B cell (primary cell): ENCODE measurements at regions not wholly inside any gene's neighbourhood (a gene's known extent, or its start where the extent isn't known, plus 50 kb on each side); places are given as distances from the start of the nearest gene placed in this dataset.

Source experiments
- ATAC-seq: fragments of 200-7000 bp; cut with Tn5 transposase; one replicate; pipeline ENCODE4 v1.10.0; 2021; ENCODE audit warnings: low read depth, mild to moderate bottlenecking, moderate number of reproducible peaks, moderate library complexity
- CTCF ChIA-PET: fragments of 350-600 bp; sonication (Branson Sonifier 250); formaldehyde crosslinking; loops from one replicate; lab custom pipeline; 2021; ENCODE audit warnings: antibody characterized with exemption, inconsistent platforms; lab: Charles Lee
- POLR2A ChIA-PET: fragments of 350-600 bp; sonication (Branson Sonifier 250); formaldehyde crosslinking; loops from one replicate; lab custom pipeline; 2021; ENCODE audit warnings: antibody characterized with exemption; lab: Charles Lee
- DNase-seq: peaks from one replicate; pipeline ENCODE4 v3.0.0; 2013
- H2AFZ ChIP-seq: 2 replicates; pipeline ENCODE4 v1.6.1; 2012; ENCODE audit warnings: mild to moderate bottlenecking, low read depth, low read length; ENCODE audit not compliant: insufficient read depth, poor library complexity, severe bottlenecking
- H3K27ac ChIP-seq, 2 donors: 1 replicate in 1 of 2; 2 replicates in 1 of 2; pipeline ENCODE4 v1.5.1; 2012 to 2013; ENCODE audit warnings: low read length in 2 of 2, mild to moderate bottlenecking in 2 of 2, moderate library complexity in 1 of 2
- H3K27me3 ChIP-seq, 4 experiments: fragments of 200-600 bp in 1 of 4; sonication (generic) in 1 of 4; replicated peaks in 1 of 4; 1 replicate in 2 of 4; 2 replicates in 2 of 4; pipeline versions ENCODE4 v1.6.1 to v1.7.0; 2013 to 2016; ENCODE audit warnings: low read length in 3 of 4, mild to moderate bottlenecking in 2 of 4, mixed read lengths in 1 of 4, moderate library complexity in 1 of 4; ENCODE audit not compliant: insufficient read depth in 4 of 4, control insufficient read depth in 3 of 4; ENCODE audit errors: control extremely low read depth in 1 of 4
- H3K36me3 ChIP-seq, 2 experiments: replicated peaks in 1 of 2; 1 replicate in 1 of 2; 2 replicates in 1 of 2; pipeline versions ENCODE4 v1.6.1 to v1.7.1; 2013; ENCODE audit warnings: low read length in 1 of 2; ENCODE audit not compliant: insufficient read depth in 2 of 2, control insufficient read depth in 1 of 2; ENCODE audit errors: control extremely low read depth in 1 of 2, extremely low read depth in 1 of 2
- H3K4me1 ChIP-seq, 2 donors: fragments of 200-600 bp in 1 of 2; sonication (generic) in 1 of 2; 1 replicate in 1 of 2; 2 replicates in 1 of 2; pipeline versions ENCODE4 v1.5.1 to v1.6.1; 2013 to 2017; ENCODE audit warnings: low read length in 2 of 2; ENCODE audit not compliant: control insufficient read depth in 2 of 2, insufficient read depth in 2 of 2
- H3K4me2 ChIP-seq: replicated peaks from 2 replicates; pipeline ENCODE3; 2012; ENCODE audit warnings: mild to moderate bottlenecking, low read depth, low read length; ENCODE audit not compliant: poor library complexity, severe bottlenecking
- H3K4me3 ChIP-seq, 5 experiments: fragments of 200-600 bp in 1 of 5; sonication (generic) in 1 of 5; 1 replicate in 3 of 5; 2 replicates in 2 of 5; pipeline versions ENCODE4 v1.5.1 to v1.7.0; 2011 to 2016; ENCODE audit warnings: low read length in 4 of 5, mild to moderate bottlenecking in 4 of 5, low read depth in 2 of 5, control low read depth in 1 of 5, moderate library complexity in 1 of 5; ENCODE audit not compliant: insufficient read depth in 1 of 5; ENCODE audit errors: control extremely low read depth in 1 of 5, extremely low read depth in 1 of 5
- H3K79me2 ChIP-seq: fragments of 200-600 bp; sonication (generic); one replicate; pipeline ENCODE4 v1.6.0; 2016; ENCODE audit warnings: low read length; ENCODE audit not compliant: control insufficient read depth, insufficient read depth
- H3K9ac ChIP-seq: fragments of 200-600 bp; sonication (generic); 2 replicates; pipeline ENCODE4 v1.6.1; 2017; ENCODE audit warnings: mild to moderate bottlenecking, low read length, moderate library complexity
- H3K9me3 ChIP-seq, 3 donors: one replicate each; pipeline versions ENCODE4 v1.6.1 to v1.7.1; 2013; ENCODE audit warnings: low read length in 2 of 3; ENCODE audit not compliant: control insufficient read depth in 2 of 3, insufficient read depth in 1 of 3; ENCODE audit errors: control extremely low read depth in 1 of 3
- H4K20me1 ChIP-seq: 2 replicates; pipeline ENCODE4 v1.6.0; 2012; ENCODE audit warnings: mild to moderate bottlenecking, low read length; ENCODE audit not compliant: insufficient read depth, control insufficient read depth, poor library complexity, severe bottlenecking
- H3K27ac Mint-ChIP-seq: one replicate; pipeline ENCODE4 v1.8.0; 2021; ENCODE audit warnings: mixed read lengths
- H3K27me3 Mint-ChIP-seq: one replicate; pipeline ENCODE4 v1.8.0; 2021; ENCODE audit warnings: mixed read lengths
- H3K4me1 Mint-ChIP-seq: one replicate; pipeline ENCODE4 v1.8.0; 2021; ENCODE audit warnings: mixed read lengths
- H3K4me3 Mint-ChIP-seq: one replicate; pipeline ENCODE4 v1.8.0; 2021; ENCODE audit warnings: mixed read lengths
- H3K9me3 Mint-ChIP-seq: one replicate; pipeline ENCODE4 v1.8.0; 2022; ENCODE audit warnings: mixed read lengths; ENCODE audit not compliant: insufficient read depth
- CTCF ChIP-seq: fragments of 200-600 bp; IDR thresholded peaks from one replicate; pipeline ENCODE4 v1.8.0; 2022; ENCODE audit warnings: antibody characterized with exemption, mild to moderate bottlenecking
- EZH2 ChIP-seq: IDR thresholded peaks from 2 replicates; pipeline ENCODE4 v1.6.1; 2012; ENCODE audit warnings: borderline replicate concordance, low read depth, mild to moderate bottlenecking, moderate library complexity, low read length; ENCODE audit not compliant: insufficient read depth, poor library complexity, severe bottlenecking
- WGBS: methylation state at CpG from one replicate; pipeline ENCODE4 v1.1.5; 2013; ENCODE audit warnings: missing lambda C conversion rate; ENCODE audit not compliant: insufficient coverage; 5-methylcytosine and 5-hydroxymethylcytosine counted together
- intact Hi-C: fragments of 100-400 bp; cut with micrococcal nuclease; formaldehyde crosslinking; loops from one replicate; pipeline ENCODE4 v1.10.0; 2022

DNA sequence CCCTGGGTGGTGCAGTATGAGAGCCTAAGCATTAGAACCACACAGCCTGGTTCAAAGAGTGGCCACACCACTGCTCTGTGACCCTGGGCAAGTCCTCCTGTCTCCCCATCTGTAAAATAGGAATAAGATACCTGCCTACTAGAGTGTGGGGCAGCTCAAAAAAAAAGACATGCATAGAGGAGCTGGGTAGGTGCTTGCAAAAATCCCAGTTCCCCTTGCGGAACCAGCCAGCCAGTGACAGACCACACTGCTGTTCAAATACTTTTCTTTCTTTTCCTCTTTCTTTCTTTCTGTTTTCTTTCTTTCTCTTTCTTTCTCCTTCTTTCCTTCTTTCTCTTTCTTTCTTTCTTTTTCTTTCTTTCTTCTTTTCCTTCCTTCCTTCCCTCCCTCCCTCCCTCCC lies 63.0 kb upstream of the TRIM2 start:
- Histone ChIP-seq H3K9me3 (peaks cover 0 to 3% (median 0%) of the 10 kb centered on the region in 3 donors), H3K36me3 (no peaks in the 10 kb centered on the region), H2AFZ (no peak overlapping the region), H3K4me3 (no peak overlapping the region), H3K9ac (no peak overlapping the region), H3K79me2 (no peaks in the 10 kb centered on the region), H3K4me1 (peaks cover 18 to 20% of the 10 kb centered on the region in 2 donors), H3K27me3 (peaks cover 0 to 17% (median 8%) of the 10 kb centered on the region in 4 experiments), H3K27ac (no peak overlapping the region), H4K20me1 (no peaks in the 10 kb centered on the region), H3K4me2 (peak overlapping the region; percentile 11)
- DNase-seq (peak; percentile 49), ATAC-seq (peak; percentile 16)
- H3K4me1 Mint-ChIP-seq = peaks cover 10% of the 10 kb centered on the region
- H3K27ac Mint-ChIP-seq = no peak overlapping the region
- CTCF ChIA-PET = interaction anchor here (1.1 to 2.0 kb wide), 2 partner anchors 13 to 503 kb away, joined by 4 to 7 read pairs; no protein-coding TSS in a partner anchor
- H3K27me3 Mint-ChIP-seq = peaks cover 24% of the 10 kb centered on the region
- H3K9me3 Mint-ChIP-seq = no peaks in the 10 kb centered on the region
- TF ChIP-seq CTCF (no peak), EZH2 (no peak)
- WGBS = 33% methylated on average over 1 of the region's 1 CpG
- POLR2A ChIA-PET = no interaction called here
- intact Hi-C loops = no loop called here
- no peak overlapping the region for H3K4me3 Mint-ChIP-seq

DNA sequence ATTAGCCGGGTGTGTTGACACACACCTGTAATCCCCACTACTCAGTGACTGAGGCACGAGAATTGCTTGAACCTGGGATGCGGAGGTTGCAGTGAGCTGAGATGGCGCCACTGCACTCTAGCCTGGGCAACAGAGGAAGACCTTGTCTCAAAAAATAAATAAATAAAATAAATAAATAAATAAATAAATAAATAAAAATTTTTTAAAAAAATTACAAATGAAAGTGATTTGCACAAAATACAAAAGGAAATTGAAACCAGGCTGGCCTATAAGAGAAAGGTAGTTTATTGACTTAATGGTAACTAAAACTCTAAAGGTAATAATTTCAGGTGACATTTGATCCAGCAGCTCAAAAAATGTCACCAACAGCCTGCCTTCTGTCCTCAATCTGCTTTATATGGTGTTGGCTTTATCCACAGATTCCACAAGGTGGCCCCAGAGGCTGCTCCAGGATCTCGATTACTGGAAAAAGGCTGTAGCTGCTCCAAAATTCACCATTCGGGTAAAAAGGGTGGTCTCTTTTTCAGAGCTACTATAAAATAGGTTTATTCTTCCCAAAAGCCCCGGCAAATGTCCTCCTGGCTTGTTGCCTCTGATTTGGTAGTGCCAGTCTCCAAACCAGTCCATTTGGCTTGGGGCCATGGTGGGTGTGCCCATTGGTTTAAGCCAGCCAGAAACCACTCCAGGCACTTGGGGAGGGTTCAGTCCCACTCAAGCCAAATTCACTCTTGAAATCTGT lies 61.4 kb upstream of the TRIM2 start:
- Histone ChIP-seq H3K9ac (no peak overlapping the region), H3K9me3 (peaks cover 0 to under 1% (median 0%) of the 10 kb centered on the region in 3 donors), H3K4me3 (no peak overlapping the region), H3K27me3 (peaks cover 0 to 5% (median 2%) of the 10 kb centered on the region in 4 experiments), H3K27ac (no peak overlapping the region), H3K36me3 (no peaks in the 10 kb centered on the region), H3K4me2 (no peak overlapping the region), H3K4me1 (peaks cover 18% of the 10 kb centered on the region in 2 donors), H2AFZ (no peak overlapping the region), H4K20me1 (no peaks in the 10 kb centered on the region), H3K79me2 (no peaks in the 10 kb centered on the region)
- 67% methylated on average over 3 of the region's 7 CpGs for WGBS
- H3K9me3 Mint-ChIP-seq = no peaks in the 10 kb centered on the region
- no peak for ATAC-seq
- TF ChIP-seq CTCF (peak; percentile 49), EZH2 (no peak)
- no peak overlapping the region for H3K4me3 Mint-ChIP-seq
- peak; percentile 56 for DNase-seq
- H3K27ac Mint-ChIP-seq = no peak overlapping the region
- POLR2A ChIA-PET = no interaction called here
- intact Hi-C loops = loop anchor here (1.0 kb wide), 3 partner anchors 175 to 500 kb away; no protein-coding TSS in a partner anchor
- CTCF ChIA-PET = interaction anchor here (0.6 to 2.0 kb wide), 16 partner anchors 8 to 607 kb away, joined by 3 to 12 read pairs (median 3); no protein-coding TSS in a partner anchor
- H3K4me1 Mint-ChIP-seq = peaks cover 10% of the 10 kb centered on the region
- H3K27me3 Mint-ChIP-seq = peaks cover 10% of the 10 kb centered on the region
